Nephron (organoid): ENCODE measurements at regions not wholly inside any gene's neighbourhood (a gene's known extent, or its start where the extent isn't known, plus 50 kb on each side); places are given as distances from the start of the nearest gene placed in this dataset.
A peak's percentile ranks its signal among the peaks of the same experiment; 100 is the strongest.

Experiments used
- H3K27ac Mint-ChIP-seq, 3 experiments: 2 replicates each; pipeline ENCODE4 v1.8.0; 2020; ENCODE audit warnings: mixed read lengths in 3 of 3, mild to moderate bottlenecking in 2 of 3, moderate library complexity in 1 of 3
- H3K27me3 Mint-ChIP-seq: 2 replicates; pipeline ENCODE4 v1.8.0; 2021; ENCODE audit warnings: low read depth, mild to moderate bottlenecking, moderate library complexity, mixed read lengths
- H3K36me3 Mint-ChIP-seq: 2 replicates; pipeline ENCODE4 v1.8.0; 2020; ENCODE audit warnings: low read depth, mixed read lengths
- H3K4me1 Mint-ChIP-seq: 2 replicates; pipeline ENCODE4 v1.8.0; 2020; ENCODE audit warnings: mixed read lengths
- H3K4me3 Mint-ChIP-seq, 3 experiments: 2 replicates each; pipeline ENCODE4 v1.8.0; 2020; ENCODE audit warnings: mild to moderate bottlenecking in 3 of 3, mixed read lengths in 3 of 3, moderate library complexity in 2 of 3
- H3K9me3 Mint-ChIP-seq: 2 replicates; pipeline ENCODE4 v1.8.0; 2020; ENCODE audit warnings: mixed read lengths
- TF ChIP-seq, protein P1 (sequence below), 3 experiments: fragments of 200-600 bp; sonication (generic); IDR thresholded peaks; one replicate each; pipeline ENCODE4 v1.5.0; 2021; ENCODE audit warnings: antibody characterized with exemption in 3 of 3; ENCODE audit not compliant: unreplicated experiment in 3 of 3

DNA sequence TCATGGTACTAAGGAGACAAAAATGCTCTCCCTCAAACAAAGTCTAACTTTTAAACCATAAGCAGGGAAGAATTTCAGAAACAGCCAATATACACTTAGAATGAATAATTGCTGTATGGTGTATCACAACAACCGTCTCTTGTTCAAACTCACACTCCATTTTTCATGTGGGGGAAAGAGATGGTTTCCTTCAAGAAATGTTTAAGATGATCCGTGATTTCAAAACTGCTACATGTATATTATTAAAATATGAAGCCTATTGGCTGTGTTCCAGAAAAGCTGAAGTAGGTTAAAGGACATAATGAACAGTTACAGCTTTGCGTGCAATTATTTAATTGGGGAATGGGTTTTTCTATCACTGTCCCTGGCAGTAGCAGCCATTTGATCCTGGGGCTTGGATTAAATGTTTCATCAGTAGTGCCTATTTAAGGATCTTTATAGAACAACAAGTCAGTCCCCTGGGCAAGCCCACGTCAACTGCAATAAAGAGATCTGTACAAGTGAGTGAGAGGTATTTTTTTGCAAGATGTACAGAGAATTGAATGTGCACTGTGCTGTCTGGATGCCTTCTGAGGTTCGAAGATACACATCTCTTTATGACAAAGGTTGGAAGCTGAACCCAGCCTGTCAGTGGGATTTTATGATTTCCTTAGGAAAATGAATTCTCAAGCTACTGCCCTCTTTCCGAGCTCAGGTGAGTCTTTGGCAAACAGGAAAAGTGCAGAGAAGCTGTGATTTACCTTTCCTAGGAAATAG lies 337.2 kb upstream of the RARB start:
- H3K4me3 Mint-ChIP-seq, result peak overlapping the region in 2 of 3 experiments; percentile 12 to 18
- peaks cover 2% of the 10 kb centered on the region for H3K9me3 Mint-ChIP-seq
- no peaks in the 10 kb centered on the region for H3K36me3 Mint-ChIP-seq
- H3K27me3 Mint-ChIP-seq, result no peaks in the 10 kb centered on the region
- TF ChIP-seq, protein P1, sequence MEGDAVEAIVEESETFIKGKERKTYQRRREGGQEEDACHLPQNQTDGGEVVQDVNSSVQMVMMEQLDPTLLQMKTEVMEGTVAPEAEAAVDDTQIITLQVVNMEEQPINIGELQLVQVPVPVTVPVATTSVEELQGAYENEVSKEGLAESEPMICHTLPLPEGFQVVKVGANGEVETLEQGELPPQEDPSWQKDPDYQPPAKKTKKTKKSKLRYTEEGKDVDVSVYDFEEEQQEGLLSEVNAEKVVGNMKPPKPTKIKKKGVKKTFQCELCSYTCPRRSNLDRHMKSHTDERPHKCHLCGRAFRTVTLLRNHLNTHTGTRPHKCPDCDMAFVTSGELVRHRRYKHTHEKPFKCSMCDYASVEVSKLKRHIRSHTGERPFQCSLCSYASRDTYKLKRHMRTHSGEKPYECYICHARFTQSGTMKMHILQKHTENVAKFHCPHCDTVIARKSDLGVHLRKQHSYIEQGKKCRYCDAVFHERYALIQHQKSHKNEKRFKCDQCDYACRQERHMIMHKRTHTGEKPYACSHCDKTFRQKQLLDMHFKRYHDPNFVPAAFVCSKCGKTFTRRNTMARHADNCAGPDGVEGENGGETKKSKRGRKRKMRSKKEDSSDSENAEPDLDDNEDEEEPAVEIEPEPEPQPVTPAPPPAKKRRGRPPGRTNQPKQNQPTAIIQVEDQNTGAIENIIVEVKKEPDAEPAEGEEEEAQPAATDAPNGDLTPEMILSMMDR (IDR thresholded peaks at IDR 0.05; ENCODE audit: unreplicated experiment in 3 of 3), result no peak
- peak overlapping the region; percentile 34 to 52 (median 42) for H3K27ac Mint-ChIP-seq
- peaks cover 63% of the 10 kb centered on the region for H3K4me1 Mint-ChIP-seq

DNA sequence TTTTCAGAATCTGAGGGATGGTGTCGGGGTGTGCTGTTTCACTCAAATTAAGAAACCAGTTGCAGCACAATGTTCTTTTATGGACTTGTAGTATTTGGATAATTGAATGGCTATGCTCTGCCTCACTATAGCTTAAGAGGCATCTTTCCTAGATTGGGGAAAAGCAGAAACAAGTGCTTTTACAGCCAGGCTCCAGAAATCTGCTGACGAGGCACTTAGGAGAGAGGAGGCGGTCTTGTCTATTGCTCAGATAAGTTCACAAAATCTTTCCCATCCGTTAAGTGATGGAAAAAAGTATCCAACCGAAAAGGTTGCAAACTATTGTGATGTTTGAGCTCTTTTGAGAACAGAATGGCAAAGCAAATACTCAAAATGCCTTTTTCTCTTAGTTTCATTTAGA lies 336.1 kb upstream of the RARB start:
- Mint-ChIP-seq H3K27ac (peak overlapping the region; percentile 16 to 65 (median 42)), H3K27me3 (no peaks in the 10 kb centered on the region), H3K9me3 (no peaks in the 10 kb centered on the region), H3K36me3 (no peaks in the 10 kb centered on the region), H3K4me1 (peaks cover 63% of the 10 kb centered on the region), H3K4me3 (peak overlapping the region in 1 of 3 experiments; percentile 16)
- TF ChIP-seq, protein P1 (IDR thresholded peaks at IDR 0.05; ENCODE audit: unreplicated experiment in 3 of 3), result no peak

DNA sequence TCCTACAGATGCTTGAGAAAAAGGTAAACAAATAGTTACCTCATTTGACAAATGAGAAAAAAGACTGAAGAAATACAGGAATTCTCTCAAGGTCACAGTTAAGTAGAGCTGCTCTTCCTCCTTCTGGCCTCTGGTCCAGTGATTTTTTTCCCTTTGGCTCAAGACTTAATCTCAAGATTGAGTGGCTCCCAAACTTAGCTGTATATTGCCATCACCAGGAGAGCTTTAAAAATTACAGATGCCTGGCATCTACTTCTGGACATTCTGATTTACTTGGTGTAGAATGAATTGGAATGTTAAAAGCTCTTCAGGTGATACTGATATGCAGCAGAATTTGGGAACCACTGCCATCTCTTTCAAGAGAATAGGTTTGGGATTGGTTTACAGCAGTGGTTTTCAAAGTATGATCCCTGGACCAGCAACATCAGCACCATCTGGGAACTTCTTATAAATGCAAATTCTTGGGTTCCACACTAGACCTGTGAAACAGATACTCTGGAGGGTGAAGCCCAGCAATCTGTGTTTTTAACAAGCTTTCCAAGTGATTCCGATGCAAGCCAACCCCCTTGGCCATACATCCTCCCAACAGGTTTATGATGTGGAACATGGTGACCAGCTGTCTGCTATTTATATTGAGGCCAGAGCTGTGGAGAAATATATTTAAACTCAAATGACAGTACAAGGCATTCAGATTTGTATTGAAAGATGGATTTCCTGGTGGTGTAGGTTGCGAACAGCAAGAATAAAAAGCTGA lies 333.0 kb upstream of the RARB start:
- Mint-ChIP-seq H3K9me3 (no peaks in the 10 kb centered on the region), H3K36me3 (no peaks in the 10 kb centered on the region), H3K4me3 (no peak overlapping the region), H3K27me3 (no peaks in the 10 kb centered on the region), H3K4me1 (peaks cover 38% of the 10 kb centered on the region), H3K27ac (peak overlapping the region in 1 of 3 experiments; percentile 16)
- TF ChIP-seq, protein P1 (IDR thresholded peaks at IDR 0.05; ENCODE audit: unreplicated experiment in 3 of 3), result no peak

DNA sequence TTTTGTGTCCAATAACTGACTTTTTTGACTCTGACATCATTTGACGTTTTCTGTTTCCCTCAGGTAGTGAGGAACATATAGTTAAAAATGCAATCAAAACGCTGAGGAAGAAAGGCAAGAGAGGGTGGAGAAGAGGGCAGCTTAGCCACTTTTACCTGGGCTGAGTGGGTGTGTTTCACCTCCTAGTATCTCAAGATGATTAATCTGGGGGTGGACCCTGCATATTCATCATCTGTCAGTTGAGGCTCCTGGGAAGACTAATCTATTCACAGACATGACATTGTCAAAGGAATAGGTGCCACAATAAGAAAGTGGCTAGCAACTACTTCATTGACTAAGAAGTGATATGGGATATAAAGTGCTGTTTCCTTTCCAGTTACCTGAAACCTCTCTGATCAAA lies 331.5 kb upstream of the RARB start:
- TF ChIP-seq, protein P1 (IDR thresholded peaks at IDR 0.05; ENCODE audit: unreplicated experiment in 3 of 3), result no peak
- no peaks in the 10 kb centered on the region for H3K9me3 Mint-ChIP-seq
- no peak overlapping the region for H3K4me3 Mint-ChIP-seq
- no peaks in the 10 kb centered on the region for H3K27me3 Mint-ChIP-seq
- no peak overlapping the region for H3K27ac Mint-ChIP-seq
- no peaks in the 10 kb centered on the region for H3K36me3 Mint-ChIP-seq
- H3K4me1 Mint-ChIP-seq, result peaks cover 25% of the 10 kb centered on the region

DNA sequence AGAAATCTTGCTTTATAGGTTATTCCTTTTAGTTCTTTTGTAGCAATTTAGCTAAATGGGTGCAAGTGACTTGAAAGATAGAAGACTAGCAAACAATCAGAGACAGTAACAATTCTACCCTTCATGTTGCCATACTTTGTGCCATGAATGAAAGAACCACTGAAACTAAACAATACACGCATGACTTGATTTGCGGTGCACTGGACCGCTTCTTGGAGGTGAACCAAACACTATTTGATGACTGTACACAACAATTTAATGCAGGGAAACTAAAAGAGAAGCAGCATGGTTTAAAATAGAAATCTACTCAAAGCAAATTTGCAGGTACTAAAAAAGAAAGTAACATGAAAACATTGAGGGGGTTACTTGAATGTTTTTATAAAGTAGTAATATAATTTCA lies 331.0 kb upstream of the RARB start:
- no peaks in the 10 kb centered on the region for H3K27me3 Mint-ChIP-seq
- H3K4me1 Mint-ChIP-seq, result peaks cover 20% of the 10 kb centered on the region
- H3K4me3 Mint-ChIP-seq, result no peak overlapping the region
- no peaks in the 10 kb centered on the region for H3K36me3 Mint-ChIP-seq
- no peak overlapping the region for H3K27ac Mint-ChIP-seq
- H3K9me3 Mint-ChIP-seq, result no peaks in the 10 kb centered on the region
- TF ChIP-seq, protein P1 (IDR thresholded peaks at IDR 0.05; ENCODE audit: unreplicated experiment in 3 of 3), result no peak
